Gastroesophageal sphincter (tissue), 4 donors: ENCODE measurements at regions not wholly inside any gene's neighbourhood (a gene's known extent, or its start where the extent isn't known, plus 50 kb on each side); places are given as distances from the start of the nearest gene placed in this dataset.

Experiments
- ATAC-seq: fragments of 150-250 bp; one replicate; pipeline ENCODE4 v1.9.1; 2016; ENCODE audit warnings: mild to moderate bottlenecking, moderate library complexity
- H3K27ac ChIP-seq, 4 donors: fragments of 200-600 bp; sonication (generic) in 3 of 4; 1 replicate in 3 of 4; 2 replicates in 1 of 4; pipeline ENCODE4 v1.5.1; 2016 to 2019
- H3K27me3 ChIP-seq: fragments of 200-600 bp; sonication (generic); one replicate; pipeline ENCODE4 v1.5.1; 2019
- H3K36me3 ChIP-seq, 2 donors: fragments of 200-600 bp; sonication (generic); one replicate each; pipeline ENCODE4 v1.5.1; 2019; ENCODE audit warnings: control low read depth in 1 of 2
- H3K4me1 ChIP-seq, 3 donors: fragments of 200-600 bp; sonication (generic); 1 replicate in 2 of 3; 2 replicates in 1 of 3; pipeline ENCODE4 v1.5.1; 2016 to 2019; ENCODE audit warnings: control low read depth in 2 of 3
- H3K4me3 ChIP-seq, 2 donors: fragments of 200-600 bp; sonication (generic); one replicate each; pipeline ENCODE4 v1.5.1; 2019; ENCODE audit warnings: mild to moderate bottlenecking in 1 of 2, moderate library complexity in 1 of 2
- H3K9me3 ChIP-seq, 3 donors: fragments of 200-600 bp; sonication (generic); one replicate each; pipeline ENCODE4 v1.5.1; 2017 to 2019; ENCODE audit warnings: control low read depth in 2 of 3
- EP300 ChIP-seq: sonication (generic); formaldehyde crosslinking; IDR thresholded peaks from one replicate; pipeline ENCODE4 v1.6.1; 2017; ENCODE audit warnings: antibody characterized with exemption, mild to moderate bottlenecking
- POLR2A ChIP-seq, 2 donors: fragments of 450-650 bp; IDR thresholded peaks; one replicate each; pipeline ENCODE4 v1.6.1; 2017; ENCODE audit warnings: antibody characterized with exemption in 2 of 2, mild to moderate bottlenecking in 2 of 2, moderate library complexity in 1 of 2
- POLR2AphosphoS5 ChIP-seq: sonication (generic); formaldehyde crosslinking; IDR thresholded peaks from one replicate; pipeline ENCODE4 v1.6.1; 2017; ENCODE audit warnings: antibody characterized with exemption
- WGBS, 2 donors: methylation state at CpG; one replicate each; pipeline ENCODE4 v1.1.5; 2018; ENCODE audit warnings: low coverage in 1 of 2; 5-methylcytosine and 5-hydroxymethylcytosine counted together
- TF ChIP-seq, protein P1 (sequence below), 4 experiments: fragments of 200-600 bp in 2 of 4; fragments of 450-650 bp in 2 of 4; sonication (generic) in 1 of 4; IDR thresholded peaks; one replicate each; pipeline ENCODE4 v1.5.1; 2017 to 2019; ENCODE audit warnings: antibody characterized with exemption in 4 of 4, mild to moderate bottlenecking in 2 of 4, moderate library complexity in 2 of 4

DNA sequence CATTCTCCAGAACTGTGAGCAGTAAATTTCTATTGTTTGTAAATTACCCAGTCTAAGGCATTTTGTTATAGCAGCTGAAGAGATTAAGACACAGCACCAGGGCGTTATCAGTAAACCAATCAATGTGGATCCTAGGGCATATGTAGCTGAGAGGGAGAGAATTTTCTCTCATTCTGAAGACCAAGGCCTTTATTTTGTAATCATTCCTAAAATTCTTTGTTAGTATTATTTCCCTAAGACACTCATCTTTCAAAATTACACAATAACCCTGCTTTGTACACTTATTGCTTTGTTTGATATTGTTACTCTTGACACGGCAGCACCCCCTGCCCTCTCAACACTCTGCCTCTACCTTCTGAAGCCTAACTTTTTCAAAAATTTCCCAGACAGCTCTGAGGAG is 419.1 kb downstream of the SLC4A3 start:
- no peak overlapping the region for H3K27ac ChIP-seq
- TF ChIP-seq, protein P1, sequence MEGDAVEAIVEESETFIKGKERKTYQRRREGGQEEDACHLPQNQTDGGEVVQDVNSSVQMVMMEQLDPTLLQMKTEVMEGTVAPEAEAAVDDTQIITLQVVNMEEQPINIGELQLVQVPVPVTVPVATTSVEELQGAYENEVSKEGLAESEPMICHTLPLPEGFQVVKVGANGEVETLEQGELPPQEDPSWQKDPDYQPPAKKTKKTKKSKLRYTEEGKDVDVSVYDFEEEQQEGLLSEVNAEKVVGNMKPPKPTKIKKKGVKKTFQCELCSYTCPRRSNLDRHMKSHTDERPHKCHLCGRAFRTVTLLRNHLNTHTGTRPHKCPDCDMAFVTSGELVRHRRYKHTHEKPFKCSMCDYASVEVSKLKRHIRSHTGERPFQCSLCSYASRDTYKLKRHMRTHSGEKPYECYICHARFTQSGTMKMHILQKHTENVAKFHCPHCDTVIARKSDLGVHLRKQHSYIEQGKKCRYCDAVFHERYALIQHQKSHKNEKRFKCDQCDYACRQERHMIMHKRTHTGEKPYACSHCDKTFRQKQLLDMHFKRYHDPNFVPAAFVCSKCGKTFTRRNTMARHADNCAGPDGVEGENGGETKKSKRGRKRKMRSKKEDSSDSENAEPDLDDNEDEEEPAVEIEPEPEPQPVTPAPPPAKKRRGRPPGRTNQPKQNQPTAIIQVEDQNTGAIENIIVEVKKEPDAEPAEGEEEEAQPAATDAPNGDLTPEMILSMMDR (IDR thresholded peaks at IDR 0.05), result no peak
- TF ChIP-seq POLR2A (IDR thresholded peaks at IDR 0.05) (no peak), POLR2AphosphoS5 (no peak), EP300 (no peak)
- no peak overlapping the region for H3K4me3 ChIP-seq
- H3K27me3 ChIP-seq, result no peaks in the 10 kb centered on the region
- 80 to 86% methylated on average over 1 to 2 of the region's 2 CpGs for WGBS, 2 donors
- ATAC-seq, result no peak
- no peaks in the 10 kb centered on the region for H3K4me1 ChIP-seq
- no peaks in the 10 kb centered on the region for H3K36me3 ChIP-seq
- no peaks in the 10 kb centered on the region for H3K9me3 ChIP-seq

DNA sequence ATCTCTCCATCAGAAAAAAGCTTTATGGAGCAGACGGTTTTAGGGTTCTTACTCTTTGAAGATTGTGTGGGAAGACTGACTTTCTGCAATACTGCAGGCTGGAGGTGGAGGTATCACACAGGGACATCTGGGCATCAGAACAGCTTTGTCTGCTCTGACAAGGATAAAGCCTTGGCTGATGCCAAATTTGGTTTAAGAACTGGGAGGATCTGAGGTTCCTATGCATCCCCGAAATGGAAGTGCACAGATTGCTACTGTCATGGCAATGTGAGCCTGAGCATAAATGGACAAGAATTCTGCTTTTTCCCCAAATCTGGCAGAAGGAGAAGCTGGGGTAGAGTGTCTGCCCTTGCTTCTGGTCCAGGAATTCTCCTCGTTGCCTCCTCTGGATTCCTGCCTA is 424.3 kb downstream of the SLC4A3 start:
- Histone ChIP-seq H3K4me1 (no peaks in the 10 kb centered on the region), H3K27ac (no peak overlapping the region), H3K4me3 (no peak overlapping the region), H3K36me3 (no peaks in the 10 kb centered on the region), H3K9me3 (peaks cover 0 to 12% (median 0%) of the 10 kb centered on the region in 3 donors), H3K27me3 (no peaks in the 10 kb centered on the region)
- ATAC-seq, result no peak
- 72 to 86% methylated on average over 1 to 2 of the region's 3 CpGs for WGBS, 2 donors
- TF ChIP-seq, protein P1 (IDR thresholded peaks at IDR 0.05), result no peak
- TF ChIP-seq EP300, result no peak
- TF ChIP-seq POLR2AphosphoS5, result no peak
- TF ChIP-seq POLR2A (IDR thresholded peaks at IDR 0.05), result no peak

DNA sequence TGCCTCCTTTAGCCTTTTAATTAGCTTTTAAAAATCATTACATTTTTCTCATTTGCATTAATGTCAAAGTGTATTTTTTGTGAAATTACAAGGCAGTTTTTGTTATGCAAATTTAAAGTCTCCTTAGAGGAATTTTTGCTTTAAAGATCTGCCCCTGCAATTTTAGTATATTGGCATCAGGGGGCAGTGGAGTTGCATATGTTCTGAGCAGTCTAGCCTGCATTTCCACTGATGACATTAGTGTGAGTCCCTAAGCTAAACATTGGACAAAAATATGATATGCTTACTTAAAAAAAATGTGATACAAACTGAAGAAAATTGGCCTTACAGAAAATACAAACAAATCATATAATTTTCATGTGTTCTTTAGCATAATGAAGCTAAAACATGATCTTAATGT is 426.5 kb downstream of the SLC4A3 start:
- TF ChIP-seq, protein P1 (IDR thresholded peaks at IDR 0.05), result no peak
- TF ChIP-seq POLR2A (IDR thresholded peaks at IDR 0.05) (no peak), POLR2AphosphoS5 (no peak), EP300 (no peak)
- Histone ChIP-seq H3K27ac (no peak overlapping the region), H3K27me3 (no peaks in the 10 kb centered on the region), H3K9me3 (peaks cover 0 to 12% (median 0%) of the 10 kb centered on the region in 3 donors), H3K4me1 (no peaks in the 10 kb centered on the region), H3K4me3 (no peak overlapping the region), H3K36me3 (no peaks in the 10 kb centered on the region)
- ATAC-seq, result no peak

DNA sequence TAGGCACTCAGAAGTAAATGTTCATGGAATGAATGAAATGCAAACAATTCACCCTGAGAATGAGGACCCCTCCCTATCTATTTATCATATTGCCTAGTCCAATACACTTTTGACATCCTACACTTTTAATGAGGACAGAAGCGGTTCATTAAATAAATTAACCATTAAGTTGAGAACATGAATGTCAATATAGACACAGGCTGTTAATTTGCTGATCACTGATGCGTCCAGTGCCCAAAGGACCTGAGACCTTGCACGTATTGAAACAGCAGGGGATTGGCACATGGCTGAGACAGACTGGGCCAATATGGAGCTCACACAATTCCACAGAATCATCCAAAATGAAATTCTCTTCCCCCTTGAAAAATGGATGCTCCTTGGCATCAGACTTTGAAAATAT is 430.0 kb downstream of the SLC4A3 start:
- Histone ChIP-seq H3K27ac (no peak overlapping the region), H3K9me3 (peaks cover 0 to 12% (median 0%) of the 10 kb centered on the region in 3 donors), H3K4me3 (no peak overlapping the region), H3K27me3 (no peaks in the 10 kb centered on the region), H3K36me3 (no peaks in the 10 kb centered on the region), H3K4me1 (no peaks in the 10 kb centered on the region)
- TF ChIP-seq EP300 (no peak), POLR2AphosphoS5 (no peak), POLR2A (IDR thresholded peaks at IDR 0.05) (no peak)
- TF ChIP-seq, protein P1 (IDR thresholded peaks at IDR 0.05), result no peak
- no peak for ATAC-seq
- 83% methylated on average over 3 of the region's 3 CpGs; no CpG with 5 or more reads in 1 of the 2 donors for WGBS, 2 donors

DNA sequence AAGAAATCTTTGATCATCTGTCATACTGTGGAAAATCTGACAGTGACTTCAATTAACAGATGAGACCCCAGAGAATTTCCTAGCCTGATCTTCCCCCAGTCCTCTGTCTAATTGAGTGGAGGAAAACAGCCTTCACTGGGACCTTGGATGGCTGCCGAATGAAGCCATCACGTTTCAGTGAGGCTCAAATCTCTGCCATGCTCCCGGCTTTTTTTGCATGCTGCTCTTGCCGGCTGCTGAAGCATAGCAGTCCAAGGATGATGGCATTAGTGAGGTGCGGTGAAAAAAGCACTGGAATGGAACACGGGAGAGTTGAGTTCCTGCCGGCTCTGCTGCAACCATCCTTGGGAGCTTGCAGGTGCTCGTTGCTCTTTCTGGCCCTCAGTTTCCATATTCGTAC is 430.5 kb downstream of the SLC4A3 start:
- 54 to 66% methylated on average over 7 to 9 of the region's 9 CpGs for WGBS, 2 donors
- TF ChIP-seq POLR2A (IDR thresholded peaks at IDR 0.05) (no peak), EP300 (no peak), POLR2AphosphoS5 (no peak)
- TF ChIP-seq, protein P1 (IDR thresholded peaks at IDR 0.05), result no peak

More for the DNA sequence above, 430.5 kb downstream of the SLC4A3 start:
- no peak for ATAC-seq
- H3K4me3 ChIP-seq, result no peak overlapping the region
- H3K27me3 ChIP-seq, result no peaks in the 10 kb centered on the region
- H3K27ac ChIP-seq, result no peak overlapping the region
- H3K36me3 ChIP-seq, result no peaks in the 10 kb centered on the region
- H3K4me1 ChIP-seq, result no peaks in the 10 kb centered on the region
- peaks cover 0 to 10% (median 0%) of the 10 kb centered on the region in 3 donors for H3K9me3 ChIP-seq
